GM21360 (cell line): ENCODE measurements at regions not wholly inside any gene's neighbourhood (a gene's known extent, or its start where the extent isn't known, plus 50 kb on each side); places are given as distances from the start of the nearest gene placed in this dataset.
"Not testable (repeated sequence)": the region's sequence is repeated elsewhere in the genome, so short reads cannot be mapped to it uniquely, and the experiment has no call there.

Source experiments
- ATAC-seq: cut with Tn5 transposase; IDR thresholded peaks from one replicate; pipeline ENCODE4 v1.9.1; 2021; ENCODE audit warnings: mild to moderate bottlenecking, moderate library complexity; ENCODE audit not compliant: unreplicated experiment

DNA sequence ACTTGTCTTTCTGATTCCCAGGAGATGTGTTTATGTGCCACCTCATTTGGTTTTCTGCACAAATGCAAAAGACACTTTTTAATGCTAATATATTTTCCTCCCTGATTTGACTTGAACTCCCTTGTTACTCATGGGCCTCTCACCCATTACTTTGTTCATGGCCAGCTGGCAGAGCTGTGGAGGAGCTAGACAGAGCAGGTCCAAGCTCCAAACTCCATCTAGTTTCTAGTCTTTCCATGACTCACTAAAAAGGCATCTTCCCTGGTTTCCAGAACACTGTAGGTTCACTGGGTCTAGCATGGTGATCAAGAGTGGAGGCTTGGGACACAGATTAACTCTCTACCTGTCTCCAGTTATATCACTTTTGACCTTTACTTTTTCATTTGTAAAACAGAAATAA, 161.0 kb upstream of the SLC28A3 start:
- no peak for ATAC-seq

DNA sequence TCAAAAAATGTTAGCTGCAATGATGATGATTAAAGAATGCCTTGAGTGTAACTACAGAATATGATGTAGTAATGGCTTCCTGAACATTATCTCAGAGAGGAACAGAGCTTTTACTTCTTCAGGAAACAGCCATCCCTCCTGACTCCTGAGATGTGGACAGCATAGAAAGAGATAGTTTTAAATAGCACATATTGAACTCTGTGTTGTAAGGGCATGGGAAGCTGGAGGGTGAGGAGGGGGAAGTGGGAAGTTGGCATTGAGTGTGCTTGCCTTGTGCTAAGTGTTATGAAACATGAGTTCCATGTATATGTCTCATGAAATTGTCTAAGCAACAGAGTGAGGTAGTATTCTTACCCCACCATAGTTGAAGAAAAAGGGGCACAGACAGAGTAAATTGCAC, 161.5 kb upstream of the SLC28A3 start:
- no peak for ATAC-seq

DNA sequence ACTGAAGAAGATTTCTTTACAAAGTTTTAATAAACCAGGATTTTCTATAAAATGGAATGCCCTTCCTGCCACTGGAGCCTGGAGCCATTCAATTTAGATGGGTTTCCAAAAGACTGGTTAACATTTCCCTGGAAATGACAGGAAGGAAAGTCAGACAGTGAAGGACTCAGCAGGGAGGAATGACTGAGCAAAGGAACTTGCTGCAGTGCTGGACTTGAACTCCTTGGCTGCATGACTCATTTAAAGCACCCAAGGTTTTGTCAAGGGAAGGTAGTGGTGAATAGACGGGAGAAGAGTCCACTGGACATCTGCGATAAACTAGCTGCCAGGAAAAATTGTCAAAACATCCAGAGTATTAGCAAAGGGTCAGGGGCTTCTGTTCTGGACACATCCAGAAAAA, 163.8 kb upstream of the SLC28A3 start:
- no peak for ATAC-seq

DNA sequence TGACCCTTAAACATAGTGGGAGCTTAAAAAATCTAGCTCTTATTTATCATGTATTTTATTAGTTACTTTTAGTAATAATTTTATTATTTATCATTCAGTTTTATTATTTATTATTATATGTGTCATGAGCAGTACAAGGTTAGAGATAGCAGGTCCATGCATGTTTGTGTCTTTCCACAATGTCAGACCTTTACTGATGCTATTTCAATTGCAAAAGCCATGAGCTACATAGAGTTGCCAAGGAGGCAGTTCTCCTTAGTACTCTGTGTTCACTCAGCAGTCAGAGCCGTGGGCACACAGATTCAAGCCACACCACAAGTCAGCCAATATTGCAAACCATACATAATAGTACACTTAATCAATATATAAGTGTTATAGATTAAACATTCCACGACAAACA, 157.9 kb upstream of the NTRK2 start:
- no peak for ATAC-seq

DNA sequence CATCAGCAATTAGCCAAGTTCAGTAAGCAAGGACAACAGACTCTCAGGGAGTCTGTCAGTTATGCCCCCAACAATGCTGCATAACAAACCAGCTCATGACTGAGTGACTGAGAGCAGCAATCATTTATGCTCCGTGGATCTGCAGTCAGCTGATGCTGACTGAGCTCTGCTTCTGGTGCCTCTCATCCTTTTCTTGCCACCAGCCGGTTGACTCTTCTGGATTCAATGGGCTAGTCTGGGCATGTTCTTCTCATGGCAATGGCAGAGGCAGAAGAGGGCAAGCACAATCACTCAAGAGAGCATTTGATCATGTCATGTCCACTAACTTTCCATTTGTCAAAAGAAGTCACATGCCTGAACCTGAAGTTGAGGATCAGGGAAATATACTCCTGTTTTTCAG, 157.0 kb upstream of the NTRK2 start:
- no peak for ATAC-seq

DNA sequence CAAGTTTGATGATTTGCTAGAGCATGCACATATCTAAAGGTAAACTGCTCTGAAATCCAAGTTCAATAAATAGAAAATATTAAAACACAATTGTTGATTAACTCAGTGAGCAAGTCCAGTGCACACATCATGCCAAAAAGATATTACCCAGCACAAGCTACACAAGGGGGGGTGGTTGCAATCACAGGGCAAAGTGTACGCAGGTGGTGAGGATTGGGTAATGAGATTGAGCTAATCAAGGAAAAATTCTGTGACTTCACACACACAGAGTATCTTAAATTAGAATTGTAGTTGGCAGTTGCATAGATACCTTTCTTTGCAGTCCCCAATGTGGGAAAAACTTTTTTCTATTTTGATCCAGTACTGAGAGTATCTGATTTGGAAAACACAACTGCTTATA, 156.1 kb upstream of the NTRK2 start:
- ATAC-seq, result no peak

DNA sequence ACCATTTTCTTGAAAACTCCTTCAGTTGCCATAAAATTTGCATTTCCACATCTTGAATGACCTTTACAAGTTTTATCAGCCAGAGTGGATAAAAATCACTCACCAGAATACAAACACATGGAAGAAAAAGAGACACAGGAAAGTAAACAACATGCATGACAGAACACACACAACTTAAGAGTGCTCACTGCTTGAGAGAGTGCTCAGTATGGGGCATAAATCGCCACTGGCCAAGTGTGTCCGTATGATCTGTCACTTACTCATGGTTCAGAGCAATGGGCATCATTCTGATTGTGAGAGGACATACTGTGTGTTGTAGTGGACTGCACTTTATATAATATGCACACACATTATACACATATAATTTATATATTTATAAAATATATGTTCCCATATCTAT, 155.6 kb upstream of the NTRK2 start:
- no peak for ATAC-seq

DNA sequence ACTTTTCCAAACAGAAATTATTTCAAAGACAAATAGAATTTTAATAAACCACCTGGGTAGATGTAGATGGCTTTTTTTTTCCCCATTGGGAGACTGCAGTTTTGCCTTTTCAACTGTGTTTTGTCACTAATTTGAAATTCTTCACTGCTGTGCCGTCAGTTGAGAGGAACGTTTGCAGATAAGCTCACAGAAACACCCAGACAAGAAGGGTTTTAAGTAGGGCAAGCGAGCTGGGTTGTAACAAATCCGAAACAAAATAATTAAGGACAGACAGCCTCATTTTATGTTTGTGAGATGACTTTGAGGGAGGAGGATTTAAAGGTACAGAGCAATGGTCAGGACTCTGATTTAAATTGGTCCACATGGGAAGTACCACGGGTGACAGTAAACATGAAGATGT, 155.1 kb upstream of the NTRK2 start:
- no peak for ATAC-seq

DNA sequence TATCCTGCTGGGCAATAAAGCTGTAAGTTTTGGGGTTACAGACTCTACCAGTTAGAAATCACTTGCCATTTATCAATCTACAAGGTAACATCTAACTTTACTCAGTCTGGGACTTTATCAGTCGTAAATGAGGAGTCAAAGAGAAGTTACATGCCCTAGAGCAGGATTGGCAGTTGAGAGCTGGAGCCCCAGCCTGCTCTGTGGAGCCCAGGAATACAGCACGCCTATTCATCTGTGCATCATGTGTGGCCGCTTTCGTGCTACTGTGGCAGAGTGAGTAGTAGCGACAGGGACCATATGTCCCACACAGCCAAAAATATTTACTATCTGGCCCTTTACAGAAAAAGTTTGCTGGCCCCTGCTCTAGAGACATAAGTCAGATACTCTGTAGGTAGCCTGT, 152.5 kb upstream of the NTRK2 start:
- ATAC-seq, result no peak

DNA sequence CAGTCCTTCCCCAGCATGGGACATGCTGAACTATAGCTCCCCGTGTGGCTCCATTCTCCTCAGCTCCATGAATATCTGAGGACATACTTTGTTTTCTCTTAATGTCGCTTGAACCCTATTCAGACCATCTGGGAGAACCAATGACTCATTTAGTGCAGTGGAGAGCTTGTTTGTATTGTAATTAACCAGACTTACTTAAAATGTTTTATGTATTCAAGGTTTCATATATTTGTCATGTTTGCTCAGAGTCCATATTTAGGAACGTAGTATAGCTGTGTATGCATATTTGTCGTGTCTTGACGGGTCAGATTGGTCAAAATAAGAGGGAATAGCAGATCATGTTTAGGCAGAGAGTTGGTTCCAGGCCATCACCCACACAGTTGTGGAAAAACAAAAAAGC, 150.1 kb upstream of the NTRK2 start:
- no peak for ATAC-seq

DNA sequence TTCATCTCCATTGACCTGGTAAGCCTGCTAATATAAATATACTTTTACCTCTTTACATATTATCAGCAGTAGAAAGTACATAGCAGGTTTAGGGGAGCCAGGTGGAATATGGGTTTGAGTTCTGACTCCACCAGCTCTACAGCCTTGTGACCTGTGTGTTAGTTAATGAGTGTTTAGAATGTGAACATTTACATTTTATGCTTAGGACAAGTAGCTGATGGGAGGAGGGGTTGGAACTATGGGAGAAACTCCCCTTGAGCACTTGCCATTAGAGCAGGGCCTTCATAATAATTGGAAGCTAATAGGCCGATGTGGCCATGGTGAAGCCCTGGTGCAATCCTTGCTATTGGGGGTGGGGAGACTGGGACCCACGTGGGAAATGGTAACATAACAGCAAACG, 148.3 kb upstream of the NTRK2 start:
- no peak for ATAC-seq

DNA sequence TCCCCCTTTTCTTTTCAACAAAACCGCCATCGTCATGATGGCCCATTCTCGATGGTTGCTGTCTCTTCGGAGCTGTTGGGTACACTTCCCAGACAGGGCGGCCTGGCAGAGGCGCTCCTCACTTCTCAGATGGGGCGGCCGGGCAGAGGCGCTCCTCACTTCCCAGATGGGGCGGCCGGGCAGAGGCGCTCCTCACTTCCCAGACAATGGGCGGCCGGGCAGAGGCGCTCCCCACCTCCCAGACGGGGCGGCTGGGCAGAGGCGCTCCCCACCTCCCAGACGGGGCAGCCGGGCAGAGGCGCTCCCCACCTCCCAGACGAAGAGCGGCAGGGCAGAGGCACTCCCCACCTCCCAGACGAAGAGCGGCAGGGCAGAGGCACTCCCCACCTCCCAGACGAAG, 143.3 kb upstream of the NTRK2 start:
- ATAC-seq, result not testable (repeated sequence)

DNA sequence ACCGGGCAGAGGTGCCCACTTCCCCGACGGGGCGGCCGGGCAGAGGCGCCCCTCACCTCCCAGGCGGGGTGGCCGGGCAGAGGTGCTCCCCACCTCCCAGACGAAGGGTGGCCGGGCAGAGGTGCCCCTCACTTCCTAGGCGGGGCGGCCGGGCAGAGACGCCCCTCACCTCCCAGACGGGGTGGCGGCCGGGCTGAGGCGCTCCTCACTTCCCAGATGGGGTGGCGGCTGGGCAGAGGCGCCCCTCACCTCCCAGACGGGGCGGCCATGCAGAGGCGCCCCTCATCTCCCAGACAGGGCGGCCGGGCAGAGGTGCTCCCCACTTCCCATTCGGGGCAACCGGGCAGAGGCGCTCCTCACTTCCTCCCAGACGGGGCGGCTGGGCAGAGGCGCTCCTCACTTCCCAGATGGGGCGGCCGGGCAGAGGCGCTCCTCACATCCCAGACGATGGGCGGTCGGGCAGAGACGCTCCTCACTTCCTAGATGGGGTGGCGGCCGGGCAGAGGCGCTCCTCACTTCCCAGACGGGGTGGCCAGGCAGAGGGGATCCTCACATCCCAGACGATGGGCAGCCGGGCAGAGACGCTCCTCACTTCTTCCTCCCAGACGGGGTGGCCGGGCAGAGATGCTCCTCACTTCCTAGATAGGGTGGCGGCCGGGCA, 142.3 kb upstream of the NTRK2 start:
- ATAC-seq, result not testable (repeated sequence)

DNA sequence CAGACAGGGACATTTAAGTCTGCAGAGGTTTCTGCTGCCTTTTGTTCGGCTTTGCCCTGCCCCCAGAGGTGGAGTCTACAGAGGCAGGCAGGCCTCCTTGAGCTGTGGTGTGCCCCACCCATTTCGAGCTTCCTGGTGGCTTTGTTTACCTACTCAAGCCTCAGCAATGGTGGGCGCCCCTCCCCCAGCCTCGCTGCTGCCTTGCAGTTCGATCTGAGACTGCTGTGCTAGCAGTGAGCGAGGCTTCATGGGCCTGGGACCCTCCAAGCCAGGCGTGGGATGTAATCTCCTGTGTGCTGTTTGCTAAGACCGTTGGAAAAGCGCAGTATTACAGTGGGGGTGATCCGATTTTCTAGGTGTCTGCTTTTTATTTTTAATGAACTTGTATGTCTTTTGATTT, 133.6 kb upstream of the NTRK2 start:
- not testable (repeated sequence) for ATAC-seq

DNA sequence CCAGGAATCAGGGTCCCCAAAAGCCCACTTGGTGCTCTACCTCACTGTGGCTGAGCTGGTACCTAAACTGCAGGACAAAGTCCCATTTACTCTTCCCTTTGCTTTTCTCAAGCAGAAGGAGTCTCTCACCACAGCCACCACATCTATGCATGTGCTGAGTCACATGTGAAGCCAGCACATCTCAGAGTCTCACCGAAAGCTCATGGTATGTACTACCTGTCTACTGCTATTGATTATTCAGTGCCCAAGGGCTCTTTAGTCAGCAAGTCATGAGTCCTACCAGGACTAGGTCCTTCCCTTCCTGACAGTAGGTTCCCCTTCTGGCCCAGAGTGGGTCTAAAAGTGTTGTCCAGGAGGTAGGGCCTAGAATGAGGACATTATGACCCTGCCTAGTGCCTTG, 130.7 kb upstream of the NTRK2 start:
- no peak for ATAC-seq

DNA sequence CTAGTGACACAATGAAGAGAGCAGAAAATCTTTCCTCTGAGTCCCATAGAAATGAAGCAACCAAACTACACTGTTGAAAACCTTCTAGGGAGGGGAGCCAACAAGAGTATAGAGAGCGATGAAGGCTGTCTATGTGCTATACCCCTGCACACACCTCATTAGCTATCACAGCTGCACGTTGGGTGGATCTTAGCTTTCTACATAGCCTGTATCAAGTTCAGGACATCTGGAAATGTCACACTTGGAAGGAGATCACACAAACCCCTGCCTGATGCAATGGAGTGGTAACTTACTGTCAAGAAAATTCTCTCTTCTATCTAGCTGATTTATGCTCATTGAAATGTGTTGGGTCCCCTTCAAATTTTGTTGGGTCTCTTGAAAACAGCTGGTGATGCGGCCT, 127.0 kb upstream of the NTRK2 start:
- no peak for ATAC-seq

DNA sequence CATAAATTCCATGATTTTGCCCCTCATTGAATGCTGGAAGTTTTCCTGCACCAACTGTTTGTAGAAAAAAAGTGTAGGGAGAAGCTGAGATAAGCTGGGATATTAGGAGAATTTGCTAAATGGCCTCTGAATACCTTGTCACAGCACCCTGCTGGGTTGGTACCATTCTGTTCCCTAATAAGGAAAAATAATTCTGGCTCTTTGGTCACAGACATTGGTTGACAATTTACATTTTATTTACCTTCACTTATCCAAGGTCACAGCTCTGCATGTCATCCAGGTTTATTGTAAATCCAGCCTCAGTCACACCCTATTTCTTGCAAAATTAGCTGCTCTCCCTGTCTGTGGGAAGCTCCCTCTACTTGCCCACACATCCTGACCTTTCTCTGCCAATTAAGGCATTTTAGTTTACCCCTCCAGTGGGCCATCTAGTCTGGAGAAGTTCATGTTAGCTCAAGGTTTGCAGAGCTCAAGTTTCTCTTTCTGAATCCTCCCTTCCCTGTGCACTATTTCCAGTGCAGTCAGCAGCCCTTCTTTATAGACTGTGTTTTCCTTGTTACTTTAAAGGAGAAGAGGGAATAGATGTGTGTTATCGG, 115.4 kb upstream of the NTRK2 start:
- ATAC-seq, result no peak

DNA sequence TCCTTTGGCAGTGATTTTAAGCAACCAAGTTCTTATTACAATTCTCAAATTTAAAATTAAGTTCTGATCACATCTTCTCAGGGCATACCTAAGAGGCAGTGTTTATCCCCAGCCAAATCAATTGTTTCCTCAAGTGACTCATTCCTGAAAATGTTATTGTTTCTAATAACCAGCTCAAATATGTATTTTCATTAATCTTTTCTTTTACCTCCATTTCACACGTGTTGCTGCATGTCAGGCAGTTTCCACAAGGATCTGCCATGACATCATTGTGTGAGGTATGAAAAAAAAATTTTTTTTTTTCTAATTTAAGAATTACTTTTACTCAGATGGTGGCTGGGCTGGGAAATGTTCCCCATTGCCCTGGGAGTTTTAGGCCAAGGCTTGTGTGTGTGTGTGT, 113.0 kb upstream of the NTRK2 start:
- no peak for ATAC-seq

DNA sequence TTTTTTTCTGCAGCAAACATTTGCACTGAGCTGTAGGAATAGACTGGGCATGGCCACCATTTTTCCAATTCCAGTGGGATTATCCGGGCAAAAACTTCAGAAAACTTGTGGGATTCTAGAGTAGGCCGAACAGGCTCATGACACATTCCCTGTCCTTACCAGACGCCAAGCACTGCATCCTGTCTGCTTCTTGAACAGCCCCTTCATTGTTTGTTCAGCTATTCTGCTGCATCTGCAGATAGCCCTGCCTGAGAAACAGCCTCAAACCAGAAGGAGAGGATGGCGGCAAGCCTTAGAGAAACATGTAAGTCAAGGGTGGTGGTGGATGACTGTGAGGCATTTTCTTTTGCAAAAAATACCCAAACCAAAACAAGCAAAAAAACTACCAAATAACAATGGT, 111.8 kb upstream of the NTRK2 start:
- no peak for ATAC-seq

DNA sequence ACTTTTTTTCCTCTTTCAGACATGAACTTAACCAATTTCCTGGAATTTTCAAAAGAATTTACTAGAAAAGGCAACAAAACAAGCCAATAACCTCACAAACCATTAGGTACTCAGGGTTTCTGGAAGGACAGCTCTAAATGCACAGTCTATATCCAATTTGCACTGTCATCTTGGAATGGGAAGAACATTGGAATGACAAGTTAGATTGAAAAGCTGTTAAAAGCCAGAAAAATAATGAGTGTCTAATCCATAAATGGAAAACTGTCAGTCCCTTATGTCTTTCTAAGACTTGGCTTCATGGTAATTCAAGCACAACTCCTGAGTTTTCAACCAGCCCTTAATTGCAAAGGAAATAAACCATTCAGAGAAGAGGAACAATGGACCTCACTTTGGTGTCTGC, 105.8 kb upstream of the NTRK2 start:
- no peak for ATAC-seq

DNA sequence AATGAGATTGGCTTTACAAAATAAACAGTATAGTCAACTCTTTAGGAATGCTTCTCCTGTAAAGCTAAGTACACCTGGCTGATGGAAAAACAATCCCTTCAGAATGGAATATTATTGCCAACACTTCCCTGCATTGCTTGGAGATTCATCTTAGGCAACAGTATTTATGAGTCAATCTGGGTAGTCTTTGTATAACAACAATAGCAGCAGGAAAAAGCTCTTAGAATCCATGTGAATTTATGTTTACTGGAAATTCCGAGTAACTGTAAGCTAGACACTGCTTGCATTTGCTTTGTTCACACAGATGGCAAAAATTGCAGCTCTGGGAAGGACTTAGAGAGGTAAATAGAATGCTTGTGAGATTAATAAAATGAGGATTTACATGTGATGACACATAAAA, 101.7 kb upstream of the NTRK2 start:
- ATAC-seq, result no peak

DNA sequence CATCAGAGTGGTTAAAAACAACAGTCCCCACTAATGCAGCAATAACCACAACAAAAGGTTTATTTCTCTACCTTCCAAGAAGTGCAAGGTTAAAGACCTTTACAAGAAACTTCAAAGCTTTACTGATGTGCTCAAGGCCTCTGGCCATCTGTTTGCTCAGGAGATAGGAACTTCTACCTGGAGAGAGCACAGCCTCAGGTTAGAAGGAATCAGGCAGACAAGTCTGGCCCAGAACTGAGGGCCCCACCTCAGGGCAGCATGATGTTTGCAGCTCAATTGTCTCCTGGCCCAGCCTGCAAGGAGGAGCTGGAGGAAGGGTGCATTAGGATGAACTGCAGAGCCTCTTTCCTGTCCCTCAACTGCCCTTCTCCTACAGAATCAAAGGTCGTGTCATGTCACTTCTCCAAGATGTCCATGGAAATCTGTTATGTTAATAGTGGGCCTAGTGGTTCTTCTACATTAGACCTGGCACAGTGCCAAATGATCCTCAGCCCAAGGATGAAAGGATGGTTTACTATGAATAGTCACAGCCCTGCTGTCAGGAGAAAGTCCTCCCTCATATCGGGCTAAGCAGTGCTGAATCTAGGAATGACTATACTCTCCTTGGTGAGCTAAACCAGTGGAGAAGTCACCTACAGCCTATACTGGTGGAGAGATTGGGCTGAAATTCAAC, 98.9 kb upstream of the NTRK2 start:
- no peak for ATAC-seq

DNA sequence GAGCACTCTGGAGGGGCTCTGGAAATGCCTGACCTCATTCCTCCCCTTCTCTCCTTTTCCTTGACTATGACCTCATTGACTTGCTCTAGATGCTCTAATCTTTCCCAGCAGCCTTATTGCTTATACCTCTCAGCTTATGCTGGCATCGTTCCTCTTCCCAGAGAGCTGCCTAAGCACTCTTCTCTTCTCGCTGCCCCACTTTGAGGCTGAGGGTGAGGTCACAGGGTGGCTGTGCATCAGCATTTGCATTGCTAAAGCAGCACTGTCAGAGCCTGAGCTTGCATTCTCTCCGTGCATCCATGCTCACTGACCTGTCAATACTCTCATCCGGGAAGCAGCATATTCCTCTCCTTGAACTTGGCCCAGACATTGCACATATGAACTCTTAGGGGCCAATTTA, 96.4 kb upstream of the NTRK2 start:
- ATAC-seq, result no peak
